Neural cell (in vitro differentiated cells): ENCODE measurements at regions not wholly inside any gene's neighbourhood (a gene's known extent, or its start where the extent isn't known, plus 50 kb on each side); places are given as distances from the start of the nearest gene placed in this dataset.

Experiments
- small RNA-seq, 3 experiments: library from RNA; depleted of rRNA; stranded (forward); fragments of <200 nt; gene quantifications; one replicate each; pipeline ENCODE3, GENCODE V24; 2012

Small RNAs in the stretch of these regions (small RNA-seq; reads per million reads assigned to genes)
- gene AC013262.1 (0 to 0.03 (median 0) reads per million in 3 experiments), gene AC138623.1 (0 reads per million in 3 experiments), gene RF00019 (0 to 1.2 (median 0) reads per million in 3 experiments), gene RN7SL201P (0 reads per million in 3 experiments), gene RNA5SP99 (0.87 to 1.7 (median 1.2) reads per million in 3 experiments), gene RNU6-1312P (0 to 0.41 (median 0.10) reads per million in 3 experiments), gene RNU6-685P (0 reads per million in 3 experiments), gene RPL37P10 (0 reads per million in 3 experiments)
